Neural progenitor cell (in vitro differentiated cells): ENCODE measurements at regions not wholly inside any gene's neighbourhood (a gene's known extent, or its start where the extent isn't known, plus 50 kb on each side); places are given as distances from the start of the nearest gene placed in this dataset.

Source experiments
- DNase-seq: peaks from one replicate; pipeline ENCODE4 v3.0.0-alpha.2; 2016; ENCODE audit warnings: low spot score
- H2AFZ ChIP-seq: fragments of 200-600 bp; sonication (generic); replicated peaks from 2 replicates; pipeline ENCODE4 v1.6.1; 2016; ENCODE audit warnings: antibody characterized with exemption
- H3F3A ChIP-seq: fragments of 200-600 bp; sonication (generic); 2 replicates; pipeline ENCODE4 v1.6.1; 2016; ENCODE audit warnings: antibody characterized with exemption, low read depth
- H3K27ac ChIP-seq: fragments of 200-600 bp; sonication (generic); 2 replicates; pipeline ENCODE4 v1.5.1; 2016; ENCODE audit warnings: mild to moderate bottlenecking
- H3K27me3 ChIP-seq: fragments of 200-600 bp; sonication (generic); 2 replicates; pipeline ENCODE4 v1.6.1; 2016; ENCODE audit warnings: mild to moderate bottlenecking, moderate library complexity
- H3K36me3 ChIP-seq: fragments of 200-600 bp; sonication (generic); 2 replicates; pipeline ENCODE4 v1.5.1; 2016
- H3K4me1 ChIP-seq: fragments of 200-600 bp; sonication (generic); 2 replicates; pipeline ENCODE4 v1.6.1; 2016; ENCODE audit warnings: mixed run types
- H3K4me2 ChIP-seq: fragments of 200-600 bp; sonication (generic); 2 replicates; pipeline ENCODE4 v1.6.1; 2016
- H3K4me3 ChIP-seq: fragments of 200-600 bp; sonication (generic); 2 replicates; pipeline ENCODE4 v1.5.1; 2016
- H3K79me2 ChIP-seq: fragments of 200-600 bp; sonication (generic); 2 replicates; pipeline ENCODE4 v1.6.1; 2016; ENCODE audit warnings: low read depth
- H3K9ac ChIP-seq: fragments of 200-600 bp; sonication (generic); 2 replicates; pipeline ENCODE4 v1.6.1; 2016
- H3K9me3 ChIP-seq: fragments of 200-600 bp; sonication (generic); 2 replicates; pipeline ENCODE4 v1.5.1; 2016; ENCODE audit warnings: low read depth
- H4K20me1 ChIP-seq: fragments of 200-600 bp; sonication (generic); 2 replicates; pipeline ENCODE4 v1.6.1; 2016; ENCODE audit warnings: low read depth
- H3K27ac Mint-ChIP-seq: 3 replicates; pipeline ENCODE4 v1.8.0; 2021; ENCODE audit warnings: mixed read lengths
- H3K27me3 Mint-ChIP-seq: 2 replicates; pipeline ENCODE4 v1.8.0; 2022; ENCODE audit warnings: low read depth, mild to moderate bottlenecking, inconsistent platforms, moderate library complexity, mixed read lengths; ENCODE audit not compliant: insufficient read depth
- H3K36me3 Mint-ChIP-seq: 3 replicates; pipeline ENCODE4 v1.8.0; 2021; ENCODE audit warnings: mixed read lengths
- H3K4me1 Mint-ChIP-seq: 3 replicates; pipeline ENCODE4 v1.8.0; 2021; ENCODE audit warnings: mixed read lengths
- H3K4me3 Mint-ChIP-seq: 3 replicates; pipeline ENCODE4 v1.8.0; 2021; ENCODE audit warnings: mild to moderate bottlenecking, moderate library complexity, mixed read lengths
- H3K9me3 Mint-ChIP-seq: 3 replicates; pipeline ENCODE4 v1.8.0; 2020; ENCODE audit warnings: mixed read lengths
- EZH2 ChIP-seq: fragments of 200-600 bp; sonication (generic); IDR thresholded peaks from 2 replicates; pipeline ENCODE4 v1.6.1; 2017; ENCODE audit warnings: antibody characterized with exemption, mild to moderate bottlenecking, moderate library complexity
- EZH2phosphoT487 ChIP-seq: fragments of 200-600 bp; sonication (generic); IDR thresholded peaks from 2 replicates; pipeline ENCODE4 v1.6.1; 2017; ENCODE audit warnings: antibody characterized with exemption
- TF ChIP-seq, protein P1 (sequence below): fragments of 200-600 bp; sonication (generic); IDR thresholded peaks from 2 replicates; pipeline ENCODE4 v1.5.1; 2017; ENCODE audit warnings: antibody characterized with exemption, mild to moderate bottlenecking

DNA sequence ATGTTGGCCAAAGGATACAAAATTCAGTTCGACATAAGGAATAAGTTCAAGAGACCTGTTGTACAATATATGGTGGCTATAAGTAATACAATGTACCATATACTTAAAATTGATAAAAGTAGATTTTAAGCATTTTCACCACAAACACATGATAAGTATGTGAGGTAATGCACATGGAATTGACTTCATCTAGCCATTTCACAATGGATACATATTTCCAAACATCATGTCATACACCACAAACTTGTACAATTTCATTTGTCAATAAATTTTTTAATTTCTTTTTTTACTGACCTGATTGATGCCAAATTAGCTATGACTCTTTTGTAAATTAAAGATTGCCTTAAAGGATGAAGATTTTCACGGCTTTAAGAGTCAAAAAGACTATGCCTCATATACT lies 103.1 kb upstream of the VCX2 start:
- H3K79me2 ChIP-seq = no peaks in the 10 kb centered on the region
- H3K27ac ChIP-seq = no peak overlapping the region
- no peak for DNase-seq
- no peaks in the 10 kb centered on the region for H3K27me3 ChIP-seq
- H3F3A ChIP-seq = no peaks in the 10 kb centered on the region
- no peak overlapping the region for H2AFZ ChIP-seq
- peaks cover 10% of the 10 kb centered on the region for H3K9me3 ChIP-seq
- Mint-ChIP-seq H3K36me3 (no peaks in the 10 kb centered on the region), H3K27ac (no peak overlapping the region), H3K4me1 (no peaks in the 10 kb centered on the region), H3K9me3 (no peaks in the 10 kb centered on the region), H3K27me3 (no peaks in the 10 kb centered on the region), H3K4me3 (no peak overlapping the region)
- H3K9ac ChIP-seq = no peak overlapping the region
- no peak overlapping the region for H3K4me2 ChIP-seq
- H4K20me1 ChIP-seq = no peaks in the 10 kb centered on the region
- TF ChIP-seq, protein P1, sequence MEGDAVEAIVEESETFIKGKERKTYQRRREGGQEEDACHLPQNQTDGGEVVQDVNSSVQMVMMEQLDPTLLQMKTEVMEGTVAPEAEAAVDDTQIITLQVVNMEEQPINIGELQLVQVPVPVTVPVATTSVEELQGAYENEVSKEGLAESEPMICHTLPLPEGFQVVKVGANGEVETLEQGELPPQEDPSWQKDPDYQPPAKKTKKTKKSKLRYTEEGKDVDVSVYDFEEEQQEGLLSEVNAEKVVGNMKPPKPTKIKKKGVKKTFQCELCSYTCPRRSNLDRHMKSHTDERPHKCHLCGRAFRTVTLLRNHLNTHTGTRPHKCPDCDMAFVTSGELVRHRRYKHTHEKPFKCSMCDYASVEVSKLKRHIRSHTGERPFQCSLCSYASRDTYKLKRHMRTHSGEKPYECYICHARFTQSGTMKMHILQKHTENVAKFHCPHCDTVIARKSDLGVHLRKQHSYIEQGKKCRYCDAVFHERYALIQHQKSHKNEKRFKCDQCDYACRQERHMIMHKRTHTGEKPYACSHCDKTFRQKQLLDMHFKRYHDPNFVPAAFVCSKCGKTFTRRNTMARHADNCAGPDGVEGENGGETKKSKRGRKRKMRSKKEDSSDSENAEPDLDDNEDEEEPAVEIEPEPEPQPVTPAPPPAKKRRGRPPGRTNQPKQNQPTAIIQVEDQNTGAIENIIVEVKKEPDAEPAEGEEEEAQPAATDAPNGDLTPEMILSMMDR = no peak
- TF ChIP-seq EZH2 (no peak), EZH2phosphoT487 (no peak)
- H3K4me3 ChIP-seq = no peak overlapping the region
- no peaks in the 10 kb centered on the region for H3K4me1 ChIP-seq
- H3K36me3 ChIP-seq = no peaks in the 10 kb centered on the region

- Histone ChIP-seq H2AFZ (no peak overlapping the region), H3K36me3 (no peaks in the 10 kb centered on the region), H3K4me2 (no peak overlapping the region), H4K20me1 (no peaks in the 10 kb centered on the region), H3K27ac (no peak overlapping the region), H3K27me3 (no peaks in the 10 kb centered on the region), H3K9ac (no peak overlapping the region), H3K9me3 (peaks cover 10% of the 10 kb centered on the region), H3F3A (no peaks in the 10 kb centered on the region), H3K4me1 (no peaks in the 10 kb centered on the region), H3K4me3 (no peak overlapping the region), H3K79me2 (no peaks in the 10 kb centered on the region)
- no peaks in the 10 kb centered on the region for H3K4me1 Mint-ChIP-seq
- no peak for TF ChIP-seq EZH2phosphoT487
- TF ChIP-seq, protein P1 = no peak
- no peak for TF ChIP-seq EZH2
- no peaks in the 10 kb centered on the region for H3K27me3 Mint-ChIP-seq
- no peaks in the 10 kb centered on the region for H3K36me3 Mint-ChIP-seq
- no peak overlapping the region for H3K27ac Mint-ChIP-seq
- H3K9me3 Mint-ChIP-seq = no peaks in the 10 kb centered on the region
- H3K4me3 Mint-ChIP-seq = no peak overlapping the region
- DNase-seq = peak; percentile 26
Observed at GRCh38 chrX:8278557-8278956, 107.5 kb upstream of the VCX2 start.

DNA sequence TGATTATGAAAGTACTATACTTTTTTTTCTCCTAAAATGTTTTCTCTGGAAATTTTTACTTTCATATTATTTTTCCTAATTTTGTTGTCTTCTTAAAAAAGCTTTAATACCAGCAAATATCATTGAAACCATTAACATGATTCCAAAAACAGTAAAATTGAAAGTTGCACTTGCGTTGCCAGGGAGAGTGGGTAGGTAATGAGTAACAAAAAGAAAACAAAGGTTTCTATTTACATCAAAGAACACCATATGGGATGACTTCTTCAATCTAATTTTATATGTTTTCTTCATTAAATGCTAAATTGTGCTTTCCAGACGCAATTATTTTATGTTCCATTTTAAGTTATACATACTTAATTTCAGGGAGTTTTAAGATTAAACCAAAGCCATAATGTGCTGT lies 108.3 kb upstream of the VCX2 start:
- Mint-ChIP-seq H3K27me3 (no peaks in the 10 kb centered on the region), H3K4me3 (no peak overlapping the region), H3K27ac (no peak overlapping the region), H3K9me3 (no peaks in the 10 kb centered on the region), H3K4me1 (no peaks in the 10 kb centered on the region), H3K36me3 (no peaks in the 10 kb centered on the region)
- Histone ChIP-seq H3K27ac (no peak overlapping the region), H3K4me1 (no peaks in the 10 kb centered on the region), H3K9ac (no peak overlapping the region), H2AFZ (no peak overlapping the region), H3K4me3 (no peak overlapping the region), H3K27me3 (no peaks in the 10 kb centered on the region), H3K79me2 (no peaks in the 10 kb centered on the region), H3K9me3 (peaks cover 10% of the 10 kb centered on the region), H3K36me3 (no peaks in the 10 kb centered on the region), H3K4me2 (no peak overlapping the region), H3F3A (no peaks in the 10 kb centered on the region), H4K20me1 (no peaks in the 10 kb centered on the region)
- TF ChIP-seq, protein P1 = no peak
- TF ChIP-seq EZH2phosphoT487 = no peak
- TF ChIP-seq EZH2 = no peak
- no peak for DNase-seq

DNA sequence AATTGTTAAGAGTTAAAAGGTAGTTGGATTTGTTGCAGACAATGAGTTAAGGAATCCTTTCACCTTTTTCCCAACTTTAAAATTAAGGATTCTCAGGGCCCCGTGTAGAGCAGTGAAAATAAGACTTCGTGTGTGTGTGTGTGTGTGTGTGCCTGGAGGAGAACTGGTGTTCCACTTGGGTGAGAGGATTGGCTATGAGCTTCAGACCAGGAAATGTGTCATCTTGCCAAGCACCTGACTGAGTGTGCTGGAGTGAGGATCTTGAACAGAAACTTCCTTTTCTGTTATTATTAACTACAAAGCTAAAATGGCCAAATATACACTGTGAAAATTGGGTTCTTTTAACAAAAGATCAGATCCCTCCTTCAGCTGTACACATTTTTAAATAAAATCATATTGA lies 113.1 kb upstream of the VCX2 start:
- no peak for DNase-seq
- Mint-ChIP-seq H3K9me3 (no peaks in the 10 kb centered on the region), H3K4me3 (no peak overlapping the region), H3K36me3 (no peaks in the 10 kb centered on the region), H3K27me3 (no peaks in the 10 kb centered on the region), H3K4me1 (peaks cover 3% of the 10 kb centered on the region), H3K27ac (no peak overlapping the region)
- Histone ChIP-seq H3K4me3 (no peak overlapping the region), H2AFZ (no peak overlapping the region), H3K79me2 (no peaks in the 10 kb centered on the region), H3K36me3 (no peaks in the 10 kb centered on the region), H3K4me1 (no peaks in the 10 kb centered on the region), H4K20me1 (no peaks in the 10 kb centered on the region), H3K4me2 (no peak overlapping the region), H3K27ac (no peak overlapping the region), H3K27me3 (no peaks in the 10 kb centered on the region), H3K9me3 (peaks cover 3% of the 10 kb centered on the region), H3K9ac (no peak overlapping the region), H3F3A (no peaks in the 10 kb centered on the region)
- no peak for TF ChIP-seq EZH2phosphoT487
